Neural cell (in vitro differentiated cells): ENCODE measurements at regions not wholly inside any gene's neighbourhood (a gene's known extent, or its start where the extent isn't known, plus 50 kb on each side); places are given as distances from the start of the nearest gene placed in this dataset.

Experiments used
- H2AFZ ChIP-seq: fragments of 200-600, 300-800 bp; sonication (generic), shearing (Covaris generic); 2 replicates; pipeline ENCODE4 v1.6.0; 2014; ENCODE audit warnings: low read depth, mild to moderate bottlenecking, antibody characterized with exemption, low read length, moderate library complexity
- H3F3A ChIP-seq: fragments of 200-600 bp; shearing (Covaris generic); 2 replicates; pipeline ENCODE4 v1.6.1; 2016; ENCODE audit warnings: mild to moderate bottlenecking, moderate library complexity, mixed read lengths, antibody characterized with exemption, low read length; ENCODE audit not compliant: insufficient read depth, poor library complexity, severe bottlenecking
- H3K27ac ChIP-seq: fragments of 200-600, 300-800 bp; sonication (generic), shearing (Covaris generic); 2 replicates; pipeline ENCODE4 v1.5.1; 2014; ENCODE audit warnings: mild to moderate bottlenecking, low read length, moderate library complexity
- H3K27me3 ChIP-seq: fragments of 300-800, 200-600 bp; sonication (generic), shearing (Covaris generic); 2 replicates; pipeline ENCODE4 v1.6.0; 2014; ENCODE audit warnings: mild to moderate bottlenecking, low read depth, low read length, moderate library complexity; ENCODE audit not compliant: insufficient read depth
- H3K36me3 ChIP-seq: fragments of 300-800, 200-600 bp; sonication (generic), shearing (Covaris generic); 2 replicates; pipeline ENCODE4 v1.5.1; 2014; ENCODE audit warnings: mild to moderate bottlenecking, antibody characterized with exemption, low read length, moderate library complexity; ENCODE audit not compliant: insufficient read depth
- H3K4me2 ChIP-seq: fragments of 300-800, 200-600 bp; sonication (generic), shearing (Covaris generic); 2 replicates; pipeline ENCODE4 v1.6.0; 2014; ENCODE audit warnings: mild to moderate bottlenecking, low read length
- H3K4me3 ChIP-seq: fragments of 300-800, 200-600 bp; sonication (generic), shearing (Covaris generic); 2 replicates; pipeline ENCODE4 v1.5.1; 2014; ENCODE audit warnings: mild to moderate bottlenecking, low read length, moderate library complexity
- H3K79me2 ChIP-seq: fragments of 200-600 bp; shearing (Covaris generic); replicated peaks from 2 replicates; pipeline ENCODE4 v1.6.0; 2014; ENCODE audit warnings: mild to moderate bottlenecking, low read length, moderate library complexity; ENCODE audit not compliant: insufficient read depth
- H3K9ac ChIP-seq: fragments of 300-800, 200-600 bp; sonication (generic), shearing (Covaris generic); 2 replicates; pipeline ENCODE4 v1.6.1; 2016; ENCODE audit warnings: mild to moderate bottlenecking, low read length, mixed read lengths
- H3K9me2 ChIP-seq: fragments of 200-600 bp; shearing (Covaris generic); 2 replicates; pipeline ENCODE4 v1.6.1; 2016; ENCODE audit warnings: mild to moderate bottlenecking, low read length, mixed read lengths; ENCODE audit not compliant: insufficient read depth
- H3K9me3 ChIP-seq: fragments of 200-600, 300-800 bp; sonication (generic), shearing (Covaris generic); 2 replicates; pipeline ENCODE4 v1.6.1; 2016; ENCODE audit warnings: mild to moderate bottlenecking, mixed run types, low read length, moderate library complexity, mixed read lengths
- H4K20me1 ChIP-seq: fragments of 200-600 bp; shearing (Covaris generic); 2 replicates; pipeline ENCODE4 v1.6.1; 2016; ENCODE audit warnings: mild to moderate bottlenecking, mixed run types; ENCODE audit not compliant: insufficient read depth
- EP300 ChIP-seq: fragments of 450-650 bp; conservative IDR thresholded peaks from 2 replicates; pipeline ENCODE4 v1.6.1; 2014; ENCODE audit warnings: antibody characterized with exemption, mild to moderate bottlenecking, moderate library complexity; ENCODE audit not compliant: poor library complexity, severe bottlenecking
- EZH2 ChIP-seq: fragments of 200-600, 300-800 bp; shearing (Covaris generic), sonication (generic); IDR thresholded peaks from 2 replicates; pipeline ENCODE4 v1.6.1; 2014; ENCODE audit warnings: antibody characterized with exemption, low read length, borderline replicate concordance, mild to moderate bottlenecking; ENCODE audit not compliant: insufficient read depth, poor library complexity, severe bottlenecking
- MXI1 ChIP-seq: fragments of 450-650 bp; conservative IDR thresholded peaks from 2 replicates; pipeline ENCODE4 v1.6.1; 2014; ENCODE audit warnings: antibody characterized with exemption, mild to moderate bottlenecking; ENCODE audit not compliant: poor library complexity, severe bottlenecking
- POLR2AphosphoS5 ChIP-seq: IDR thresholded peaks from 2 replicates; pipeline ENCODE4 v1.6.1; 2012
- RAD21 ChIP-seq: fragments of 450-650 bp; conservative IDR thresholded peaks from 2 replicates; pipeline ENCODE4 v1.6.1; 2014; ENCODE audit warnings: antibody characterized with exemption, mild to moderate bottlenecking, moderate library complexity
- SMC3 ChIP-seq: fragments of 450-650 bp; conservative IDR thresholded peaks from 2 replicates; pipeline ENCODE4 v1.6.1; 2014; ENCODE audit warnings: antibody characterized with exemption, mild to moderate bottlenecking, moderate library complexity; ENCODE audit not compliant: poor library complexity
- TAF1 ChIP-seq: IDR thresholded peaks from 2 replicates; pipeline ENCODE4 v1.6.1; 2012; ENCODE audit warnings: low read depth
- TF ChIP-seq, protein P1 (sequence below): IDR thresholded peaks from 2 replicates; pipeline ENCODE4 v1.6.1; 2012; ENCODE audit warnings: borderline replicate concordance
- TF ChIP-seq, protein P2 (sequence below): fragments of 450-650 bp; IDR thresholded peaks from 2 replicates; pipeline ENCODE4 v1.5.1; 2014; ENCODE audit warnings: antibody characterized with exemption, mild to moderate bottlenecking, moderate library complexity; ENCODE audit not compliant: poor library complexity, severe bottlenecking

- Histone ChIP-seq H3K9me2 (no peaks in the 10 kb centered on the region), H3K4me2 (no peak overlapping the region), H3F3A (no peaks in the 10 kb centered on the region), H3K9me3 (no peaks in the 10 kb centered on the region), H3K36me3 (no peaks in the 10 kb centered on the region), H3K27ac (no peak overlapping the region), H3K27me3 (no peaks in the 10 kb centered on the region), H2AFZ (no peak overlapping the region), H3K4me3 (no peak overlapping the region), H4K20me1 (no peaks in the 10 kb centered on the region), H3K79me2 (no peaks in the 10 kb centered on the region), H3K9ac (no peak overlapping the region)
- TF ChIP-seq RAD21 = no peak
- TF ChIP-seq, protein P1, sequence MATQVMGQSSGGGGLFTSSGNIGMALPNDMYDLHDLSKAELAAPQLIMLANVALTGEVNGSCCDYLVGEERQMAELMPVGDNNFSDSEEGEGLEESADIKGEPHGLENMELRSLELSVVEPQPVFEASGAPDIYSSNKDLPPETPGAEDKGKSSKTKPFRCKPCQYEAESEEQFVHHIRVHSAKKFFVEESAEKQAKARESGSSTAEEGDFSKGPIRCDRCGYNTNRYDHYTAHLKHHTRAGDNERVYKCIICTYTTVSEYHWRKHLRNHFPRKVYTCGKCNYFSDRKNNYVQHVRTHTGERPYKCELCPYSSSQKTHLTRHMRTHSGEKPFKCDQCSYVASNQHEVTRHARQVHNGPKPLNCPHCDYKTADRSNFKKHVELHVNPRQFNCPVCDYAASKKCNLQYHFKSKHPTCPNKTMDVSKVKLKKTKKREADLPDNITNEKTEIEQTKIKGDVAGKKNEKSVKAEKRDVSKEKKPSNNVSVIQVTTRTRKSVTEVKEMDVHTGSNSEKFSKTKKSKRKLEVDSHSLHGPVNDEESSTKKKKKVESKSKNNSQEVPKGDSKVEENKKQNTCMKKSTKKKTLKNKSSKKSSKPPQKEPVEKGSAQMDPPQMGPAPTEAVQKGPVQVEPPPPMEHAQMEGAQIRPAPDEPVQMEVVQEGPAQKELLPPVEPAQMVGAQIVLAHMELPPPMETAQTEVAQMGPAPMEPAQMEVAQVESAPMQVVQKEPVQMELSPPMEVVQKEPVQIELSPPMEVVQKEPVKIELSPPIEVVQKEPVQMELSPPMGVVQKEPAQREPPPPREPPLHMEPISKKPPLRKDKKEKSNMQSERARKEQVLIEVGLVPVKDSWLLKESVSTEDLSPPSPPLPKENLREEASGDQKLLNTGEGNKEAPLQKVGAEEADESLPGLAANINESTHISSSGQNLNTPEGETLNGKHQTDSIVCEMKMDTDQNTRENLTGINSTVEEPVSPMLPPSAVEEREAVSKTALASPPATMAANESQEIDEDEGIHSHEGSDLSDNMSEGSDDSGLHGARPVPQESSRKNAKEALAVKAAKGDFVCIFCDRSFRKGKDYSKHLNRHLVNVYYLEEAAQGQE = no peak
- TF ChIP-seq, protein P2, sequence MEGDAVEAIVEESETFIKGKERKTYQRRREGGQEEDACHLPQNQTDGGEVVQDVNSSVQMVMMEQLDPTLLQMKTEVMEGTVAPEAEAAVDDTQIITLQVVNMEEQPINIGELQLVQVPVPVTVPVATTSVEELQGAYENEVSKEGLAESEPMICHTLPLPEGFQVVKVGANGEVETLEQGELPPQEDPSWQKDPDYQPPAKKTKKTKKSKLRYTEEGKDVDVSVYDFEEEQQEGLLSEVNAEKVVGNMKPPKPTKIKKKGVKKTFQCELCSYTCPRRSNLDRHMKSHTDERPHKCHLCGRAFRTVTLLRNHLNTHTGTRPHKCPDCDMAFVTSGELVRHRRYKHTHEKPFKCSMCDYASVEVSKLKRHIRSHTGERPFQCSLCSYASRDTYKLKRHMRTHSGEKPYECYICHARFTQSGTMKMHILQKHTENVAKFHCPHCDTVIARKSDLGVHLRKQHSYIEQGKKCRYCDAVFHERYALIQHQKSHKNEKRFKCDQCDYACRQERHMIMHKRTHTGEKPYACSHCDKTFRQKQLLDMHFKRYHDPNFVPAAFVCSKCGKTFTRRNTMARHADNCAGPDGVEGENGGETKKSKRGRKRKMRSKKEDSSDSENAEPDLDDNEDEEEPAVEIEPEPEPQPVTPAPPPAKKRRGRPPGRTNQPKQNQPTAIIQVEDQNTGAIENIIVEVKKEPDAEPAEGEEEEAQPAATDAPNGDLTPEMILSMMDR = no peak
- no peak for TF ChIP-seq MXI1
- TF ChIP-seq SMC3 = no peak
- TF ChIP-seq EZH2 = no peak
- TF ChIP-seq POLR2AphosphoS5 = no peak
- TF ChIP-seq EP300 = no peak
- no peak for TF ChIP-seq TAF1
Measured at GRCh38 chr21:36608041-36608896, 90.6 kb upstream of the SIM2 start.

GRCh38 chr21:36608897-36609225, 90.1 kb upstream of the SIM2 start:
- no peak overlapping the region for H2AFZ ChIP-seq
- no peak overlapping the region for H3K27ac ChIP-seq
- H3K79me2 ChIP-seq = no peaks in the 10 kb centered on the region
- no peaks in the 10 kb centered on the region for H3K9me3 ChIP-seq
- no peaks in the 10 kb centered on the region for H3K9me2 ChIP-seq
- H3F3A ChIP-seq = no peaks in the 10 kb centered on the region
- H3K4me3 ChIP-seq = no peak overlapping the region
- no peak overlapping the region for H3K9ac ChIP-seq
- H4K20me1 ChIP-seq = no peaks in the 10 kb centered on the region
- TF ChIP-seq TAF1 = no peak
- TF ChIP-seq POLR2AphosphoS5 = no peak
- no peak for TF ChIP-seq SMC3
- TF ChIP-seq, protein P2 = no peak
- TF ChIP-seq, protein P1 = no peak
- no peak for TF ChIP-seq RAD21
- H3K27me3 ChIP-seq = no peaks in the 10 kb centered on the region
- no peak overlapping the region for H3K4me2 ChIP-seq
- H3K36me3 ChIP-seq = no peaks in the 10 kb centered on the region
